Keratinocyte (primary cell): ENCODE measurements at regions not wholly inside any gene's neighbourhood (a gene's known extent, or its start where the extent isn't known, plus 50 kb on each side); places are given as distances from the start of the nearest gene placed in this dataset.

Experiments used
- DNase-seq: peaks from one replicate; pipeline ENCODE4 v3.0.0-alpha.2; 2011; ENCODE audit warnings: low read depth, missing footprints, low spot score
- FAIRE-seq: peaks from 2 replicates; lab custom pipeline; 2011; peaks lifted over from hg19 to GRCh38; lab: Jason Lieb, UNC
- H2AFZ ChIP-seq: 2 replicates; pipeline ENCODE4 v1.6.0; 2012; ENCODE audit warnings: low read length, control low read depth, inconsistent platforms; ENCODE audit not compliant: control insufficient read depth
- H3K27ac ChIP-seq: 2 replicates; pipeline ENCODE4 v1.5.1; 2011; ENCODE audit warnings: low read length; ENCODE audit not compliant: control insufficient read depth, insufficient read depth
- H3K27me3 ChIP-seq: 3 replicates; pipeline ENCODE4 v1.6.0; 2011; ENCODE audit warnings: low read length; ENCODE audit not compliant: control insufficient read depth, insufficient read depth; ENCODE audit errors: extremely low read depth
- H3K36me3 ChIP-seq, 2 experiments: 2 replicates in 1 of 2; 3 replicates in 1 of 2; pipeline ENCODE4 v1.5.1; 2011; ENCODE audit warnings: low read length in 2 of 2, mild to moderate bottlenecking in 1 of 2; ENCODE audit not compliant: control insufficient read depth in 2 of 2, insufficient read depth in 2 of 2; ENCODE audit errors: extremely low read depth in 1 of 2
- H3K4me1 ChIP-seq: 3 replicates; pipeline ENCODE4 v1.5.1; 2011; ENCODE audit warnings: low read length; ENCODE audit not compliant: control insufficient read depth, insufficient read depth; ENCODE audit errors: extremely low read depth
- H3K4me2 ChIP-seq: 3 replicates; pipeline ENCODE4 v1.6.0; 2011; ENCODE audit warnings: low read depth, low read length; ENCODE audit not compliant: control insufficient read depth, insufficient read depth; ENCODE audit errors: extremely low read depth
- H3K4me3 ChIP-seq, 3 experiments: fragments of 200-600 bp in 1 of 3; sonication (generic) in 1 of 3; 2 replicates in 2 of 3; 3 replicates in 1 of 3; pipeline ENCODE4 v1.5.1; 2011 to 2016; ENCODE audit warnings: low read length in 3 of 3, mild to moderate bottlenecking in 3 of 3, control low read depth in 2 of 3, inconsistent platforms in 1 of 3, low read depth in 1 of 3, mixed read lengths in 1 of 3, mixed run types in 1 of 3, moderate library complexity in 1 of 3; ENCODE audit not compliant: control insufficient read depth in 2 of 3, insufficient read depth in 2 of 3; ENCODE audit errors: extremely low read depth in 1 of 3
- H3K79me2 ChIP-seq: 2 replicates; pipeline ENCODE4 v1.6.0; 2012; ENCODE audit warnings: low read length; ENCODE audit not compliant: control insufficient read depth, insufficient read depth
- H3K9ac ChIP-seq: 3 replicates; pipeline ENCODE4 v1.6.0; 2011; ENCODE audit warnings: low read length; ENCODE audit not compliant: control insufficient read depth, insufficient read depth; ENCODE audit errors: extremely low read depth
- H3K9me1 ChIP-seq: 3 replicates; pipeline ENCODE4 v1.6.0; 2011; ENCODE audit warnings: low read length; ENCODE audit not compliant: control insufficient read depth, insufficient read depth; ENCODE audit errors: extremely low read depth
- H3K9me3 ChIP-seq: 2 replicates; pipeline ENCODE4 v1.5.1; 2012; ENCODE audit warnings: low read depth, low read length; ENCODE audit not compliant: control insufficient read depth
- H4K20me1 ChIP-seq: 3 replicates; pipeline ENCODE4 v1.6.0; 2011; ENCODE audit warnings: low read length; ENCODE audit not compliant: control insufficient read depth, insufficient read depth; ENCODE audit errors: extremely low read depth
- CTCF ChIP-seq, 3 experiments: IDR thresholded peaks in 1 of 3; conservative IDR thresholded peaks in 1 of 3; optimal IDR thresholded peaks in 1 of 3; 2 replicates in 2 of 3; 3 replicates in 1 of 3; pipeline versions ENCODE3 to v1.5.1; 2011; ENCODE audit warnings: low read length in 3 of 3, mild to moderate bottlenecking in 3 of 3, moderate library complexity in 2 of 3, control low read depth in 1 of 3, inconsistent platforms in 1 of 3; ENCODE audit not compliant: insufficient read depth in 2 of 3; ENCODE audit errors: extremely low read depth in 1 of 3
- EZH2 ChIP-seq: IDR thresholded peaks from one replicate; pipeline ENCODE4 v1.6.1; 2012; ENCODE audit warnings: inconsistent platforms, mild to moderate bottlenecking, low read length, moderate library complexity
- dilution Hi-C: fragments of 300-500 bp; cut with MboI; formaldehyde crosslinking; loops from one replicate; pipeline ENCODE4 v1.7.0; 2020; ENCODE audit warnings: low sequenced_read_pairs; ENCODE audit not compliant: extremely low pct_ligation_motif_present

GRCh38 chr6:54008589-54008988, 102.7 kb upstream of the MLIP start:
- Histone ChIP-seq H2AFZ (no peak overlapping the region), H3K27ac (no peak overlapping the region), H3K79me2 (no peaks in the 10 kb centered on the region), H3K4me1 (peaks cover 3% of the 10 kb centered on the region), H3K9me1 (no peaks in the 10 kb centered on the region), H4K20me1 (no peaks in the 10 kb centered on the region), H3K9ac (no peak overlapping the region), H3K36me3 (no peaks in the 10 kb centered on the region), H3K4me3 (no peak overlapping the region), H3K4me2 (no peak overlapping the region), H3K9me3 (no peaks in the 10 kb centered on the region), H3K27me3 (no peaks in the 10 kb centered on the region)
- DNase-seq (no peak), FAIRE-seq (no peak)
- dilution Hi-C loops = no loop called here
- TF ChIP-seq CTCF (optimal IDR thresholded peaks at IDR 0.05 in 1 of 3, IDR thresholded peaks at IDR 0.05 in 1 of 3, conservative IDR thresholded peaks at IDR 0.05 in 1 of 3; ENCODE audit: extremely low read depth in 1 of 3, insufficient read depth in 2 of 3, low read length in 3 of 3) (no peak), EZH2 (no peak)

GRCh38 chr6:54009052-54009654, 102.1 kb upstream of the MLIP start:
- Histone ChIP-seq H3K9ac (no peak overlapping the region), H3K4me1 (no peaks in the 10 kb centered on the region), H3K9me1 (no peaks in the 10 kb centered on the region), H4K20me1 (no peaks in the 10 kb centered on the region), H3K4me2 (no peak overlapping the region), H2AFZ (no peak overlapping the region), H3K79me2 (no peaks in the 10 kb centered on the region), H3K27me3 (no peaks in the 10 kb centered on the region), H3K9me3 (no peaks in the 10 kb centered on the region), H3K4me3 (no peak overlapping the region), H3K36me3 (no peaks in the 10 kb centered on the region), H3K27ac (no peak overlapping the region)
- FAIRE-seq (no peak), DNase-seq (no peak)
- dilution Hi-C loops = no loop called here
- TF ChIP-seq EZH2 (no peak), CTCF (optimal IDR thresholded peaks at IDR 0.05 in 1 of 3, IDR thresholded peaks at IDR 0.05 in 1 of 3, conservative IDR thresholded peaks at IDR 0.05 in 1 of 3; ENCODE audit: extremely low read depth in 1 of 3, insufficient read depth in 2 of 3, low read length in 3 of 3) (no peak)
